Islet of Langerhans (tissue), 1 donor: ENCODE measurements at regions not wholly inside any gene's neighbourhood (a gene's known extent, or its start where the extent isn't known, plus 50 kb on each side); places are given as distances from the start of the nearest gene placed in this dataset.
"Not testable (repeated sequence)": the region's sequence is repeated elsewhere in the genome, so short reads cannot be mapped to it uniquely, and the experiment has no call there.

ENCODE experiments used
- FAIRE-seq: peaks from one replicate; lab custom pipeline; 2011; peaks lifted over from hg19 to GRCh38; lab: Jason Lieb, UNC

GRCh38 chr7:69260023-69260422, 338.3 kb upstream of the AUTS2 start:
- no peak for FAIRE-seq

GRCh38 chr7:69263550-69263949, 334.7 kb upstream of the AUTS2 start:
- no peak for FAIRE-seq

- no peak for FAIRE-seq
Observed at GRCh38 chr7:69269806-69270205, 328.5 kb upstream of the AUTS2 start.

- FAIRE-seq, result no peak
Observed at GRCh38 chr7:69272101-69272500, 326.2 kb upstream of the AUTS2 start.

GRCh38 chr7:69276011-69276729, 322.1 kb upstream of the AUTS2 start:
- FAIRE-seq, result no peak

- FAIRE-seq, result no peak
Observed at GRCh38 chr7:69277366-69277765, 320.9 kb upstream of the AUTS2 start.

GRCh38 chr7:69282946-69283345, 315.3 kb upstream of the AUTS2 start:
- no peak for FAIRE-seq

GRCh38 chr7:69283421-69283820, 314.9 kb upstream of the AUTS2 start:
- FAIRE-seq, result no peak

- FAIRE-seq, result no peak
Observed at GRCh38 chr7:69285854-69286253, 312.4 kb upstream of the AUTS2 start.

- FAIRE-seq, result no peak
Observed at GRCh38 chr7:69295977-69296376, 302.3 kb upstream of the AUTS2 start.

- FAIRE-seq, result no peak
Observed at GRCh38 chr7:69301253-69301652, 297.0 kb upstream of the AUTS2 start.

GRCh38 chr7:69309601-69310000, 288.7 kb upstream of the AUTS2 start:
- FAIRE-seq, result no peak

- FAIRE-seq, result no peak
Observed at GRCh38 chr7:69311489-69311888, 286.8 kb upstream of the AUTS2 start.

- FAIRE-seq, result not testable (repeated sequence)
Observed at GRCh38 chr7:69313852-69314251, 284.4 kb upstream of the AUTS2 start.

- no peak for FAIRE-seq
Observed at GRCh38 chr7:69318794-69319193, 279.5 kb upstream of the AUTS2 start.

GRCh38 chr7:69328516-69328915, 269.8 kb upstream of the AUTS2 start:
- FAIRE-seq, result no peak

GRCh38 chr7:69334701-69335100, 263.6 kb upstream of the AUTS2 start:
- FAIRE-seq, result no peak

GRCh38 chr7:69335331-69335730, 262.9 kb upstream of the AUTS2 start:
- no peak for FAIRE-seq

- FAIRE-seq, result no peak
Observed at GRCh38 chr7:69336976-69337375, 261.3 kb upstream of the AUTS2 start.

GRCh38 chr7:69338144-69338543, 260.1 kb upstream of the AUTS2 start:
- no peak for FAIRE-seq

GRCh38 chr7:69341288-69341687, 257.0 kb upstream of the AUTS2 start:
- no peak for FAIRE-seq

- no peak for FAIRE-seq
Observed at GRCh38 chr7:69342154-69342884, 256.0 kb upstream of the AUTS2 start.

- no peak for FAIRE-seq
Observed at GRCh38 chr7:69349291-69349690, 249.0 kb upstream of the AUTS2 start.
